ENCODE measurements at regions not wholly inside any gene's neighbourhood (a gene's known extent, or its start where the extent isn't known, plus 50 kb on each side); places are given as distances from the start of the nearest gene placed in this dataset.
A peak's percentile ranks its signal among the peaks of the same experiment; 100 is the strongest.

- TF ChIP-seq ZNF462 (CRISPR knock-in tag; IDR thresholded peaks at IDR 0.05) (no peak), EZH2phosphoT487 (IDR thresholded peaks at IDR 0.05; ENCODE audit: unreplicated experiment) (no peak), EZH2 (IDR thresholded peaks at IDR 0.05; ENCODE audit: low read depth, unreplicated experiment) (no peak)
Measured at GRCh38 chr13:59607172-59607571, 556.6 kb downstream of the DIAPH3 start (continued).

GRCh38 chr13:59607780-59608233 lies 555.9 kb downstream of the DIAPH3 start:
- TF ChIP-seq JUNB (IDR thresholded peaks at IDR 0.05; ENCODE audit: unreplicated experiment): no peak
- no peak for TF ChIP-seq EZH2phosphoT487 (IDR thresholded peaks at IDR 0.05; ENCODE audit: unreplicated experiment)
- no peak for TF ChIP-seq EZH2 (IDR thresholded peaks at IDR 0.05; ENCODE audit: low read depth, unreplicated experiment)
- no peak for TF ChIP-seq ZNF331 (CRISPR knock-in tag; IDR thresholded peaks at IDR 0.05; ENCODE audit: low read depth)
- TF ChIP-seq CTCF (conservative IDR thresholded peaks at IDR 0.05; ENCODE audit: low read depth in 2 of 2): no peak
- no peak for TF ChIP-seq ETS1 (IDR thresholded peaks at IDR 0.05)
- no peak for TF ChIP-seq NANOG (IDR thresholded peaks at IDR 0.05; ENCODE audit: borderline replicate concordance)
- Mint-ChIP-seq H3K36me3 (ENCODE audit: low read depth) (peaks cover 3% of the 10 kb centered on the region; the same call in 1 of the 3 replicates), H3K4me3 (no peak overlapping the region), H3K9me3 (no peaks in the 10 kb centered on the region), H3K27me3 (ENCODE audit: insufficient read depth, low read depth, poor library complexity) (no peaks in the 10 kb centered on the region), H3K4me1 (peaks cover 21% of the 10 kb centered on the region), H3K27ac (peak overlapping the region; percentile 26; the same call in 1 of the 2 replicates)
- peak overlapping the region; percentile 37; the same call in 1 of the 2 replicates for H3K4me2 ChIP-seq
- no peaks in the 10 kb centered on the region for H4K20me1 ChIP-seq (replicated peaks; ENCODE audit: insufficient read depth)
- no peak overlapping the region for H3K27ac ChIP-seq (ENCODE audit: low read depth)
- H3K4me3 ChIP-seq: no peak overlapping the region
- peaks cover 8% of the 10 kb centered on the region; the same call in 1 of the 2 replicates for H3K9me2 ChIP-seq (ENCODE audit: insufficient read depth)
- peaks cover 4% of the 10 kb centered on the region; the same call in 1 of the 2 replicates for H3F3A ChIP-seq (replicated peaks; ENCODE audit: low read depth)
- H3K79me2 ChIP-seq (replicated peaks; ENCODE audit: insufficient read depth): no peaks in the 10 kb centered on the region
- DNase-seq (ENCODE audit: low spot score): no peak
- peak overlapping the region; percentile 76 for H2AFZ ChIP-seq
- H3K27me3 ChIP-seq (ENCODE audit: insufficient read depth): no peaks in the 10 kb centered on the region
- peaks cover 9% of the 10 kb centered on the region; the same call in 1 of the 2 replicates for H3K4me1 ChIP-seq (ENCODE audit: insufficient read depth)
- H3K36me3 ChIP-seq (ENCODE audit: insufficient read depth): no peaks in the 10 kb centered on the region
- no peak for ATAC-seq

Measured in GM23338 (cell line).